Renal cortical epithelial cell (primary cell): ENCODE measurements at regions not wholly inside any gene's neighbourhood (a gene's known extent, or its start where the extent isn't known, plus 50 kb on each side); places are given as distances from the start of the nearest gene placed in this dataset.

Experiments used
- DNase-seq: peaks from one replicate; pipeline ENCODE4 v3.0.0-alpha.2; 2011; ENCODE audit warnings: low read depth

DNA sequence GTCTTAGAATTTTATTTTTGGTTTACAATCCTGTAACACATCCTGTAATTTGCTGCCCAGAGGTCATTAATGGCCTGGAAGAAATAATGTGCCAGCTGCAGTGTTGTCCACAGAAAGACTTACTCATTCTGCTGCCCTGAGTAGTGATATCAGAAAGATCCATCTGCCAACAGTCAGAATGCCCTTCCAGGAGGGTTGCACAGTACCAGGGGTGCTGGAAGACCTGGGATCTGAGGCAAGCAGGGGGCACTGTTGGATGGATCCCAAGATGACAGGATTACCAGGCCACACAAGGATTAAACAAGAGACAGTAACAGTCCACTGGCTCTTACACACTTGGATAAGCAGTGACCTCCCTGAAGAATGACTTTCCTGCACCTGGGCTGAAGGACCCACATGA is 93.8 kb upstream of the TOP3B start:
- DNase-seq, result no peak

DNA sequence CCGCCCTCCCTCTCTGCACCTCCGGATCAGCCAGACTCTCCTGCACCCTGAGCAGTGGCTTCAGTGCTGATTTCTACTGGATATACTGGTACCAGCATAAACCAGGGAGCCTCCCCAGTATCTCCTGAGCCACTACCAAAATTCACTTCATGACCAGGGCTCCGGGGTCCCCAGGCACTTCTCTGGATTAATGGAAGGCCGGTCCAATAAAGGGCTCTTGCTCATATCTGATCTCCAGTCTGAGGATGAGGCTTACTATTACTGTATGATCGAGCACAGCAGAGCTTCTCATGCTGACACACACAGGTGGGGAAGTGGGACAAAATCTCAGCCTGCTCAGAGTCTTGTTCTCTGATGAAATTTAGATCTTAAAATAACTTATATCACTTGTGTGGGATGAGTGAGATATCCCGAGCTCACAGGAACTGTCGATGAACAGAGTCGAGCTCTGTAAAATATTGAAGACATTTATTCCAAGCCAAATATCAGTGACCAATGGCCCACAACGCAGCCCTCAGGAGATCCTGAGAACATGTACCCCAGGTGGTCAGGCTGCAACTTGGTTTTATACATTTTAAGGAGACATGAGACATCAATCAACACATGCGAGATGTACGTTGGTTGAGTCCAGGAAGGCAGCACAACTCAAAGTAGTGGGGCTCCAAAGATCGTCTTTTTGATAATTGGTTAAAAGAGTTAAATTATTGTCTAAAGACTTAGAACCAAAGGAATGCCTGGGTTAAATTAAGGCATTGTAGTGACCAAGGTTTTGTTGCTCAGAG is 93.0 kb upstream of the TOP3B start:
- no peak for DNase-seq

DNA sequence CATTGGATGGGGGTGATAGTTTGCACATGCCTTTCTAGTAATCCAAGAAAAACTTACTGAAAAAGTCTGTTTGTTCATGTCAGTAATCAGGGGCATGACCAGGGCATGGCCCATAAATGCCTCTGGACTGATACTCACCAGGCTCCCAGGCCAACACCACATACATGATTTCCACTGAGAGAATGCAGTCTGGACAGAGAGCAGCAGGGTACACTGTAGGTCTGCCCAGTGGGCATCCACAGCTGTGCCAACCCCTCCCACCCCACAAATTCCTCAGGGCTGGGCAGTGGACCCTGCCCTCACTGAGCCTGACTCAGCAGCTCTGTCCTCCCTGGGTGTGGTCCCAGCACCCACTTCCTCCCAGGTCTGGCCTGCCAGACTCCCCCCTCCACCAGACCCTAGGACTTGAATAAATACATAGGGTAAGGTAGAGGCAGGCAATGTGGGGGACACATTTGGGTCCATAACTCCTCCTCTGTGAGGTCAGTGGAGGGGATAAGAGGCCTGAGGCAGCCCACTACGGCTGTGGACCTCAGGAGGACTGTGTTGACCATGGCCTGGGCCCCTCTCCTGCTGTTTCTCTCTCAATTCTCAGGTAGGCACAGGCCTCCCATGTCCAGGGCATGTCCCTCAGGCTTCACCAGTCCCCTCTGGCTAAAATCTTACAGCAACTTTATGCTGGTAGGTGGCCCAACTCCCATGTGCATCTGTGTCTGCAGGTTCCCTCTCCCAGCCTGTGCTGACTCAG is 92.2 kb upstream of the TOP3B start:
- peak; percentile 79 for DNase-seq

DNA sequence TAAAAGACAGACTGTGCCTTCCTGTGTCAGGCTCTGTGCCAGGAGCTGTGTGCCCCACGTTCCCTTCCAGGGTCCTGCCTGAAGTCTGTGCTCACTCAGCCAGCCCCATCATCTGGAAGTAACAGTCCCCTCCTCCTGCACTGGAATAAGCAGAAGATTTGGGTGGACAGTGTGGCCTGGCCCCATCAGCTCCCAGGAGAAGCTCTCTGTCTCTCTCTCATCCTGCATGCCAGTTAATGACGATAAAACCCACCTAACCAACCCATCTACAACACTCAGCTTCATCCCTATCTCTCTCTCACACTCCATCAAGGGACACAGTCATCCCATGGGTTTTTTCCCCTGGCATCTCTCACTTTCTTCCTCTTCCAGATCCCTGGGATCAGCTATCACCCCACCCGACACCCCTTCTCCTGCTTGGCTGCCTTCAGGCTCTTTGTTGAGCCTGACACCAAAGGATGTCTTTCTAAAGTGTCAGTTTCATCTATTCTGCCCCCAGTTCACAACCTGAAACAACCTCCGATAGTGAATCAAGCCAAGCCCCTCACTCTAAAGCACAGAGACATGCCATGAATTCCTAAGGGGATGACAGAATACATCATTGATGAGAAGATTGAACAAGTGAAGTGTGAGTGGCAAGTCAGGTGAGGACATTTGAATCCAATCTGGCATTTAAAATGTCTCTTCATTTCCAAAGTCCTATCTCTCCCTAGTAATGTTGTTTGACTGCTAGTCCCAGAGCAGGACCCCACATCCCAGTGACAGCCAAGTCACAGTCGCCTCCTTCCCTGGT is 91.4 kb upstream of the TOP3B start:
- DNase-seq, result no peak

DNA sequence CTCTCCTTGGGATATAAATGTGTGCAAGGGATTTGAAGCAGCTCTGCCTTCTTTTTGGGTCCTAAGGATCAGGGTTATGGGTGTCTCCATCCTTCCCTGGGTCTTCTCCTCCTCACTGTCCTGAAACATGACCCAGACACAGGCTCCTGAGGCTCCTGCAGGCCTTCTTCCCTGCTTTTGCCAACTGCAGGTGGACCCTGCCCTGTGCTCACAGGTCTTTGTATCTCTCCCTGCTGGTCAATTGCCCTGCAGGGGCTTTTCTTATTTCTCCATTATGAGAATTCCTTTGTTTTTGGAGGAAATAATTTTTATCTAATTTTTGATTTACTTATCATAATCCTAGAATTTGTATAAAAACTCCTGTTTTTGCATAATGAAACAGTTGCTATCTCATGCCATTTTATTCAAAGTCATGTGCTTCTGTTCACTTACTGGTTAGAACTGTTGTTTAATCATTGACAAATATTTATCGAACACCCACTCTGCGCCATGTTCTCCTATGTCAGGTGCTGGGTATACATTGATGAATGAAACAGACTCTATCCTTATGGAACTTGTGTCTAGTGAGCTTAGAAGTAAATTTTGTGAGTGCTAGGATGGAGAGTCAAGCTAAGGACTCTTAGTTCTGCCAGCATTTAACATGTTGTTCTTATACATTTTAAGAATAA is 89.7 kb upstream of the TOP3B start:
- DNase-seq, result no peak

DNA sequence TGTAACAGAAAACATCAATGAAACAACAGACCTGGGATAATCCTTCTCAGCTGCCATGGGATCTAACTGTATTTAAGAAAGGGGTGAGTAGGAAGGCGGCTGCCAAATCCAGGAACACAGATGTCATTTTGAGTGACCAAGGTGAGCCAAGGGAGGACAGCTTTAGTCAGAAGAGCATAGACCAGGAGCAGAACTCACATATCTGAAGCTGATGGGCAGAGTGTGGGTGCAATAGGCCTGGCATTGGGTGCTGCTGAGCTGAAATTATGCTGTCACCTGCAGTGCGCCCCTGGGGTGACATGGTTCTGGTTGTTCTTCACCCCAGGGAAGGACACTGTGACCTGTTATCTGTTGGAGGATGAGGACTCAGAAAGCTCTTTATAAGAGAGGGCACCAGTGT is 88.9 kb upstream of the TOP3B start:
- DNase-seq, result no peak

DNA sequence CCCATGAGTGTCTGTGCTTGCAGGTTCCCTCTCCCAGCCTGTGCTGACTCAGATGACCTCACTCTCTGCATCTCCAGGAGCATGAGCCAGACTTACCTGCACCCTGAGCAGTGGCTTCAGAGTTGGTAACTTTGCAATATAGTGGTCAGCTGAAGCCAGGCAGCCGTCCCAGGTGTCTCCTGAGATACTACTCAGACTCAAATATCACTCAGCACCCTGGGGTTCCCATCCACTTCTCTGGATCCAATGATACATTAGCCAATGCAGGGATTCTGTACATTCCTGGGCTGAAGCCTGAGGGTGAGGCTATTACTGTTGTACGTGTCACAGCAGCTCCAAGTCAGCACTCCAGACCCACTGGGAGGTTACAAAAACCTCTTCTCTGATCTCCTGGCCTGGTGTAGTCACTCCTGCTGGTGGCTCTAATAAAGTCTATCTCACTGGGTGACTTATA is 87.8 kb upstream of the TOP3B start:
- no peak for DNase-seq

DNA sequence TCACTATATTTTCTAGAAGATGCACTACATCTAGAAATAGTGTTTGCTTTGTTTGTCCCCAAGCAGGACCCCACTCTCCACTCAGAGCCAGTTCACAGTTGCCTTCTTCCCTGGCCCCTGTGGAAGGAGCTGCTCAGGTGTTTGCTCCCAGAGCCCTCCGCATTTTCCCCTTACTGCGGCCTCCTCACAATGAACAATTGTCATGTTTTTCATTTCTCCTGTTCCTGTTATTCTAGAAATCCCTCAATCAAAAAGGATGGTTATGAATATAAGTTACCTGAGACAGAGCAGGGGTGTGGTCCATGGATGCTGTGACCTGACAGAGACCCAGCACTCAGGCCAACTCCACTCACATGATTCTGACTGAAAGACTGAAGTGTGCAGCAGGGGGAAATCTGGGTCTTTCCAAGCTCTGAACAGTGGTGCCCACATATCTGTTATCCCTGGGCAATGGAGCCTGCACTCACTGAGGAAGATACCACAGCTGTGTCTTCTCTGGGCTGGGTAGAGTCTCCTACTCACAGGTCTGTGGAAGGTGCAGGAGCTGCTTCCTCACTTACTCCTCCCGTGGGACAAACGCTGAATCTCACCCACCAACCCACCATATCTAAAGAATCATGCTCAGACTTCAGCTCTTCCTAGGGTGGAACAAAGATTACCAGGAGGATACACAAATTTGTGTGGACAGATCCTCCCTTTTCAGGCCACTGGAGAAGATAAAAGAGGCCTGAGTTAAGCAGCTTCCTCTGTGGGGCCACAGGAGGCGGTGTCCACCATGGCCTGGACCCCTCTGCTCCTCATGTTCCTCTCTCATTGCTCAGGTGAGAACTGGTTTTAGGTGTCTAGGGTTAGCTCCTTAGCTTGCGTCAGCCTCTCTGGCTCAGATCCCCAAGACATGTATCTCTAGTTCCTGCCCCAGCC is 87.1 kb upstream of the TOP3B start:
- no peak for DNase-seq

DNA sequence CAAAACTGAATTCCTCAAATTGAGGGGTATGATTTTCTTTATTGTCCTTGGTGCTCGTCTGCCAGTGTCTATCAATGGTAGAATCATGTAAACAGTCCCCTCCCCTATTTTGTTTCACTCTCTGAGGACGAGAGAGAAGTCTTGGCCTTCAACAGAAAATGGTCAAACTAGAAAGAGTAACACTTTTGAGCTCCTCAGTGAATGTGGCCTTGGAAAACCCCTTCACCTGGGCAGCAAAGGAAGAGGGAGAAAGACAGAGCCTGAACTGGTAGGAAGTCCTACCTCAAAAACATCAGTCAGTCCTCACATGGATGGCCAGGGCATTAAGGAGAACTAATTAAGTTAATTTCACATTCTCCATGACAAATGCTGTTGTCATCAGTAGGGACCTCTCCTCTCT is 86.1 kb upstream of the TOP3B start:
- DNase-seq, result no peak

DNA sequence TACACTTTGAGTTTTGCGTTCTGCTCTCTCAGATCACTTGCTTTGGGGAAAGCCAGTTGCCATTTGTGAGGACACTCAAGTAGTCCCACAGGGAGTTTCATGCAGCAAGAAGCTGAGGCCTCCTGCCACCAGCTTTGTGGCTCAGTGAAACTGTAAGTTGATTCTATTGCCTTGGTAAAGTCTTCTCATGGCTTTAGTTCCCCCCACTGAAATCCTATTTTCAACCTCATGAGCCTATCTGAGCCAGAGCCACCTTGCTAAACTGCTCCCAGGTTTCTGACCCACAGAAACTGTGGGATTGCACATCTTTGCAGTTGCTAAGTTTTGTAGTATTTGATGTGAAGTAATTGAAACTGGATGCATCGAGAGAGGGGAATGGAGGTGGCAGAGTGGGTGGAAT is 85.4 kb upstream of the TOP3B start:
- no peak for DNase-seq

DNA sequence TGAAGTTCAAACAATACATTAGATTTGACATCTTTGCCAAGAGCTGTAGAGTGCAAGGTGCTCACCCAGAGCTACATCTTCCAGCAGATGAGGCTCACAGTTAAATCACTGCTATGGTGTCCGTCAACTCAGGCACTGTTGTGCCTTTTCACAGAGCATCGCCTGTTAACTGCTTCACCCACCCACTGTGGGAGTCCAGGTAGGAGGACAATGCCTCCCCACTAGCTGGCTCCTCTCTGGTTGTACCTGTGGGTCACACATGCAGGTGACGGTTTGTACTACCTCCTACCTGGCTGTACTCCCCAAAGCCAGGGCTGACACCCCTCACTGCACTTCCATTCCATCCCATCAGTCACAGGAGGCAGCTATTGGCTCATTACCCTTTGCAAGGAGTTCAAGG is 84.6 kb upstream of the TOP3B start:
- DNase-seq, result no peak

DNA sequence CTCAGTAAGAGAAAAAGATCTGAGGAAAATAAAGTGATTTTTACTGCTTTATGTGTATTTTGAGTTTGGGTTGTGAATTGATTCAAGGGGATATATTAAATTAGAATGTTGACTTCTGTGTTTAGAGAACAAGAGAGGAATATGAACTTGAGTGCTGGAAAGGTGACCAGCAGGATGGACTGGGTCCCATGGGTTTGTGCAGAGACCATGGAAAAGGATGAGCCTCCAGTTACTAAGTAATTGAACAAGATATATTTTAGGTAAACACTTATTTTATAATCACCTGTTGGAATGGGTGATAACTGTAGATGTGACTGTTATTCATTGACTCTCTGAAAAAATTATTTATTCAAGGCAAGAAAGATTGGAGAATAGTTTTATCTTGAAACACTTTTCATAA is 82.0 kb upstream of the TOP3B start:
- no peak for DNase-seq

DNA sequence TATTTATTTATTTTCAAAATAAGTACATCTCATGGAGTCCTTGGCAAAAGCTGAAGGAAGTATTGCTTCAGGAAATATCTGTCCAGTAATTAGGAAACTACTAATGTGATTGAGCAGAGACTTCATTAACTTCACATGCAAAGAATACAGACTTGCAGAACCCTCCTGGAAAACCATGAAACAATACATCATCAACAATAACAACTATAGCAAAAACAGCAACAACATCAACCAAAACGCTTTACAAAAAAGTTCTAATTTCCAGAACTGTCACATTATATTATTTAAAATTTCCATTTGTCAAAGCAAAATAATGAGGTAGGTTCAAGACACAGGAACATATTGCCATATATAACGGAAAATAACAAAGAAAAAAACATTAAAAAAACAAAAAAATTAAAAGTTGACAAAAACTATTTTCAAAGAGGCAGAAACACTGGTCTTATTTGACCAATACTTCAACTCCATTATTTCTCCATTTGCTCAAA is 79.8 kb upstream of the TOP3B start:
- DNase-seq, result no peak

DNA sequence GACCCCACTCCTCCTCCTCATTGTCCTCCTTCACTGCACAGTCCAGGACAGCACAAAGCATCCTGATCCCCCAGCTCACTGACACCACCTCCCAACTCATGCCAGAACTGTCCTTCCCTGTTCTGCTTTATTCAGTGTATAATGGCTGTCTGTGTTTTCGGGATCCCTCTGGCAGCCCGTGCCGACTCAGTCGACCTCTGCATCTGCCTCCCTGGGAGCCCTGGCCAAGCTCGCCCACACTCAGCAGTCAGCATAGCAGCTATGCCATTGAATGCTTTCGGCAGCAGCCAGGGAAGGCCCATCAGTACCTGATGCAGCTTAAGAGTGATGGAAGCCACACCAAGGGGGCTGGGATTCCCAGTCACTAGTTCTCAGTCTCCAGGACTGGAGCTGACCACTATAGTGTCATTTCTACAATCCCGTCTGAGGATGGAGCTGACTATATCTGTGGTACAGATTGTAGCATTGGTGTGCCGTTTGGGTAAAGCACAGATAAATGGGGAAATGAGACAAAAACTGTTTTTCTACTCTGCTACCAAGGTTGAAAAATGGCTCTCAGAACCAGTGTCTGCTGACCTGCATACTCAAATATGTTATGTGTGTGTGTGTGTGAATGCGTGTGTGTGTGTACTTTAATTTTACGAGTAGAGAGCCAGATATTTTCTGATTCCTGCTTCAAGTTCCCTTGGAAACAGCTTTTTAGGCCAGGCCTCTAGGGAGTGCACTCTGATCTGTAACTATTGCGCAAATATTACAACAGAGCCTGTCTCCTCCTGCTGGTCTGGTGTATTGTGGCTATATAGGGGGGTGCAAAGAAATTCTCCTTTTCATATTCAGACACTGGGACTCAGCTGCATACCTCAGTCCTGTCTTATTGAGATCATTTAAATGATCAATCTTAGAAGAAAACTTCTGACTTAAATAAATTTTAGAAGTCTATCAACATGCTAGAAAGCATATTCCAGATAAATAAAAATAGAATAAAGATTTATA is 78.8 kb upstream of the TOP3B start:
- no peak for DNase-seq

DNA sequence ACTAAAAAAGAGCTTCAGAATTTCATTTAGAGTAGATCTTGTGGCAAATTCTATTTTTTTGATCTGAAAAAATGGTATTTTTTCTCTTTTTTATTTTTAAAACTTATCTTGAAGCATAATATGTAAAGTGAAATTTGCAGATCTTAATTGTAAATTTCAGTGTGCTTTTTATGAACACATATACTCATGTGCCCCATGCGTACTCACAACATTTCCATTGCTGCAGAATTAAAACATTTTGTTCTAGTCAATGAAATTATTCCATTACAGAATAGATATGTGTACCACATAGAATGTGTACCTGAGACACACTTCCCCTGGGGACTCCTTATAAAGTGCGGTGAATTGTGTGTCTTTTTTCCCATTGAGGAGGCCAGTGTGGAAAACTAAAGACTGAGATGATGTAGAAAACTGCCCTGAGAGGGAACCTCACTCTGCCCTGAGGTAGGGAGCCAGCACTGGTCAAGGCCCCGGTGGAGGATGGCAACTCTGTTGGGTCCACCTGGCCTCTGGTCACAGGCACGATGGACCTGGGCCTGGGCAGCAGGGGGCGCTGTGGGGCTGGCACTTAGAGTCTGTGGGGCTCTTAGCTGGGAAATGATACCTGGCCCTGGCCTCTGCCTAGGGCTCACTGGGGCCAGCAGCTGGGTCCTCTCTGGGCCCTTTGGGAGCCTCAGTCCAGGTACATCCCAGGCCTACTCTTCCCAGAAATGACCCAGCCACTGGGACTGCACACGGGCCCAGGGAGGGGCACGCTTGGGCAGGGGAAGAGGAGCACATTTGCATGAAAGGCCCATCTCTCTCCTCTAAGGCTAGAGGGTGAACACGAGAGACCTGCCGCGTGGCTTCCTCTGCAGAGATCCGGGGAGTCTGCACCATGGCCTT is 77.9 kb upstream of the TOP3B start:
- no peak for DNase-seq

DNA sequence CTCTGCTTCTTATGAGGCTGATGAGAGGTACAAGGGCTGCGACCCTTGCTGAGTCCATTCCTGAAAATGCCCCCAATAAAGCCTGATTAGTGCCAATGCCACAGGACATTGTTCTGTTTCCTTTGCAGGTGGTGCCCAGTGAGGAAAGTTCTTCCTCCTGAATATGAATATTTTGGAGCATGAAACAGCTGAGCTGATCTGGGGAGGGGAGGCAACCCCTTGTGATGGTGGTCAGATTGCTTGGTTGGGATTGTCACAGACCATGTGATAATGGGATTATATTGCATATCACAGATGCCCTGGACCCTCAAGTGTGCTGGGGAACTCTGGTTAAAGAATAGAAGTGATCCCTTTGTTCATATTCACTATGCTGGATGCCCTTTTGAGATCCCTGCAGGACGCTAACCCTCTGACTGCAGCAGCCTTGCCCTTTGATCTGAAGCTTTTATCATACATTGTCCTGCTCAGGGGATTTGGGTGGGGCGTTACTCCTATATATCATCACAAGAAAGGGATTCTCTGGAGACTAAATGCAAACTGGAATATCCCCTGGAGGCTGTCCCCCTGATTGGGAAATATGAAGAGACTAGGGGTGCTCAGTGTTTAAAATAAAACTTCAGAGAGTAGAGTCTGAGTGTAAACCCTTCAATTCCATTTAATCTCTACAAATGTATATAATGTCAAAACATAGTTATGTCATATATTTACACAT is 76.9 kb upstream of the TOP3B start:
- DNase-seq, result no peak

DNA sequence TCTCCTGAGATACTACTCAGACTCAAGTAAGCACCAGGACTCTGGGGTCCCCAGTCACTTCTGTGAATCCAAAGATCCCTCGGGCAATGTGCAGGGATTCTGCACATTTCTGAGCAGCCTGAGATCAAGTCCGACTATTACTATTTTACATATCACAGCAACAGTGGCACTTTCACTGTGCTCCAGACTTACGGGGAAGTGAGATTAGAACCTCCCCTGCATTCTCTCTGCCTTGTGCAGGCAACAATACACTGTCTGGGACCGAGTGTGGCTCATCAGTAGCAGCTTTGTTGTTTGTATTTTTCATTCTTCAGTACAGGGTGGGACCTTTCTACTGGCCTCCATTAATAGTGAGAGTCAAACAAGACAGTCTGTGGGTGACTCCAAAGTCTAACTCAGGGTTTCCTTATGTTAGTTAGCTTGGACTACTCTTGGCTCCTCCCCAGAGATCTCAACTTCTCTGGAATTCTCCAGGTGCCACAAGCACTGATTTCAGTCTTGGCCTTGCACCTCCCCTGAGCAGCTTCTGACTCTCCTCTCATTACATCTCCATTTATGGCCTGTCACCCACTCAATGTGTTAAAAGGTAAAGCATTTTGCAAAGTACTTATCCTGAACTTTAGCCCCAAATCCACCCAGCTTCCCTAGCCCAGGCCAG is 76.2 kb upstream of the TOP3B start:
- DNase-seq, result no peak
